Tibial artery (tissue), 4 donors: ENCODE measurements at regions not wholly inside any gene's neighbourhood (a gene's known extent, or its start where the extent isn't known, plus 50 kb on each side); places are given as distances from the start of the nearest gene placed in this dataset.

Experiments used
- DNase-seq, 2 donors: peaks; one replicate each; pipeline ENCODE4 v3.0.0-alpha.2; 2019
- H3K27ac ChIP-seq, 2 donors: fragments of 200-600 bp; sonication (generic) in 1 of 2; 1 replicate in 1 of 2; 2 replicates in 1 of 2; pipeline ENCODE4 v1.5.1; 2018 to 2019; ENCODE audit warnings: mild to moderate bottlenecking in 1 of 2
- H3K27me3 ChIP-seq, 2 donors: fragments of 200-600 bp; sonication (generic) in 1 of 2; one replicate each; pipeline versions ENCODE4 v1.5.1 to v1.6.0; 2016 to 2019
- H3K36me3 ChIP-seq, 3 donors: fragments of 200-600 bp; sonication (generic) in 2 of 3; one replicate each; pipeline ENCODE4 v1.5.1; 2016 to 2019; ENCODE audit warnings: mild to moderate bottlenecking in 2 of 3
- H3K4me1 ChIP-seq, 4 donors: fragments of 200-600 bp; sonication (generic) in 2 of 4; 1 replicate in 3 of 4; 2 replicates in 1 of 4; pipeline ENCODE4 v1.5.1; 2016 to 2019
- H3K4me3 ChIP-seq, 2 donors: fragments of 200-600 bp; sonication (generic) in 1 of 2; 1 replicate in 1 of 2; 2 replicates in 1 of 2; pipeline ENCODE4 v1.5.1; 2018 to 2019; ENCODE audit warnings: mild to moderate bottlenecking in 2 of 2
- H3K9me3 ChIP-seq, 3 donors: fragments of 200-600 bp; sonication (generic) in 1 of 3; one replicate each; pipeline ENCODE4 v1.5.1; 2016 to 2019
- CTCF ChIP-seq, 2 experiments: fragments of 200-600 bp in 1 of 2; fragments of 450-650 bp in 1 of 2; IDR thresholded peaks; one replicate each; pipeline ENCODE4 v1.5.1; 2017 to 2019; ENCODE audit warnings: antibody characterized with exemption in 2 of 2, mild to moderate bottlenecking in 1 of 2, moderate library complexity in 1 of 2
- intact Hi-C: fragments of 100-400 bp; cut with DNase I; formaldehyde crosslinking; loops from one replicate; pipeline ENCODE4 v1.15.0; 2023; ENCODE audit warnings: low total_unique reads

GRCh38 chr5:1745123-1745795 lies 54.4 kb downstream of the MRPL36 start:
- no peak for TF ChIP-seq CTCF (IDR thresholded peaks at IDR 0.05)
- intact Hi-C loops = no loop called here
- Histone ChIP-seq H3K9me3 (no peaks in the 10 kb centered on the region), H3K4me3 (no peak overlapping the region), H3K27ac (no peak overlapping the region), H3K27me3 (peaks cover 0 to 5% of the 10 kb centered on the region in 2 donors), H3K36me3 (no peaks in the 10 kb centered on the region), H3K4me1 (no peaks in the 10 kb centered on the region)
- peak; percentile 17 to 51 for DNase-seq

GRCh38 chr5:1744393-1745122 lies 55.1 kb downstream of the MRPL36 start:
- TF ChIP-seq CTCF (IDR thresholded peaks at IDR 0.05) = no peak
- DNase-seq = peak; percentile 12 to 38
- Histone ChIP-seq H3K4me3 (no peak overlapping the region), H3K27ac (no peak overlapping the region), H3K27me3 (peaks cover 0 to 5% of the 10 kb centered on the region in 2 donors), H3K4me1 (no peaks in the 10 kb centered on the region), H3K36me3 (no peaks in the 10 kb centered on the region), H3K9me3 (no peaks in the 10 kb centered on the region)
- intact Hi-C loops = no loop called here

DNA sequence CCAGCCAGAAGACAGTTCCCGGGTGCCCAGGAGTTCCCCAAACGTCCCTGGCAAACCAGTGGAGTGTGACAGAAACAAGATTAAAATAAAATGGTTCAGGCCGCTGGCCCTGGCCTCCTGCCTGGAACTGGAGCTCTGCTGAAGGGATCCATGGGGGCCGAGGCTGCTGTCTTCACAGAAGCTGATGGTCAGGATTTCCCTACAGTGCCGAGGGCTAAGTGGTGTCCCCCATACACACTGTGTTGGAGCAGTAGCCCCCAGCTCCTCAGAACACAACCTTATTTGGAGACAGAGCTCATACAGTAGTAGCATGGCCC lies 55.9 kb downstream of the MRPL36 start:
- peak; percentile 9 to 19 for DNase-seq
- H3K4me1 ChIP-seq = no peaks in the 10 kb centered on the region
- no peak overlapping the region for H3K4me3 ChIP-seq
- no peaks in the 10 kb centered on the region for H3K36me3 ChIP-seq
- no peak overlapping the region for H3K27ac ChIP-seq
- H3K27me3 ChIP-seq = peaks cover 0 to 5% of the 10 kb centered on the region in 2 donors
- TF ChIP-seq CTCF (IDR thresholded peaks at IDR 0.05) = no peak
- intact Hi-C loops = no loop called here
- H3K9me3 ChIP-seq = peaks cover 0 to 4% (median 0%) of the 10 kb centered on the region in 3 donors

- no peak for TF ChIP-seq CTCF (IDR thresholded peaks at IDR 0.05)
- Histone ChIP-seq H3K4me3 (no peak overlapping the region), H3K27me3 (peaks cover 0 to 5% of the 10 kb centered on the region in 2 donors), H3K36me3 (no peaks in the 10 kb centered on the region), H3K9me3 (peaks cover 0 to 4% (median 0%) of the 10 kb centered on the region in 3 donors), H3K4me1 (no peaks in the 10 kb centered on the region), H3K27ac (no peak overlapping the region)
- DNase-seq = peak in 1 of 2 donors; percentile 27
- intact Hi-C loops = no loop called here
These were observed 56.4 kb downstream of the MRPL36 start for GRCh38 chr5:1743061-1743768.

DNA sequence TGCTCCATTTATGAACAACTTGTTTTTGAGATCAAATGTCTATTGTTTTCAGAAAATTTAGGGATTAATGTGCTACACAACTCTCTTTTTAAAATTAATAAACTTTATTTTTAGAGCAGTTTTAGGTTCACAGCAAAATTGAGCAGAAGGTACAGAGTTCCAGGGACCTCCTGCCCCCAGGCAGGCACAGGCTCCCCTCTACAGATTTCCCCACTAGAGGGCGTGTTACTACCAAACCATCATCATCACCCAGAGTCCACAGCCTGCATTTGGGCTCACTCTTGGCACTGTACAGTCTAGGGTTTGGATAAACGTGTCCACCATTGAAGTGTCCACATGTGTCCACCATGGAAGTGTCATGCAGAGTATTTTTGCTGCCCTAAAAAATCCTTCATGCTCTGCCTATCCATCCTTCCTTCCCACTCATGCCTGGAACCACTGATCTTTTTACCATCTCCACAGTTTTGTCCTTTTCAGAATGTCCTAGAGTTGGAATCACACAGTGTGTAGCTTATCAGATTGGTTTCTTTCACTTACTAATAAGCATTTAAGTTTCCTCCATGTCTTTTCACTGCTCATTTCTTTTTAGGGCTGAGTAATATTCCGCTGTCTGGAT lies 61.7 kb downstream of the MRPL36 start:
- DNase-seq = no peak
- H3K27me3 ChIP-seq = peaks cover 0 to 3% of the 10 kb centered on the region in 2 donors
- no peaks in the 10 kb centered on the region for H3K4me1 ChIP-seq
- intact Hi-C loops = no loop called here
- H3K9me3 ChIP-seq = peaks cover 0 to 4% (median 0%) of the 10 kb centered on the region in 3 donors
- no peak for TF ChIP-seq CTCF (IDR thresholded peaks at IDR 0.05)
- no peak overlapping the region for H3K27ac ChIP-seq
- no peaks in the 10 kb centered on the region for H3K36me3 ChIP-seq
- H3K4me3 ChIP-seq = no peak overlapping the region
